Adrenal gland (tissue), 5 donors: ENCODE measurements at regions not wholly inside any gene's neighbourhood (a gene's known extent, or its start where the extent isn't known, plus 50 kb on each side); places are given as distances from the start of the nearest gene placed in this dataset.

Experiments used
- POLR2A ChIP-seq, 2 donors: fragments of 450-650 bp; IDR thresholded peaks; one replicate each; pipeline ENCODE4 v1.6.1; 2017; ENCODE audit warnings: antibody characterized with exemption in 2 of 2, mild to moderate bottlenecking in 2 of 2, moderate library complexity in 1 of 2
- TF ChIP-seq, protein P1 (sequence below), 6 experiments: fragments of 450-650 bp in 4 of 6; fragments of 200-600 bp in 2 of 6; sonication (generic) in 1 of 6; IDR thresholded peaks; 1 replicate in 5 of 6; 2 replicates in 1 of 6; pipeline versions ENCODE4 v1.5.1 to v1.8.0; 2016 to 2021; ENCODE audit warnings: antibody characterized with exemption in 6 of 6, mild to moderate bottlenecking in 2 of 6, moderate library complexity in 1 of 6
- donor health status: DM: no; HTN: no; CAD: no.

DNA sequence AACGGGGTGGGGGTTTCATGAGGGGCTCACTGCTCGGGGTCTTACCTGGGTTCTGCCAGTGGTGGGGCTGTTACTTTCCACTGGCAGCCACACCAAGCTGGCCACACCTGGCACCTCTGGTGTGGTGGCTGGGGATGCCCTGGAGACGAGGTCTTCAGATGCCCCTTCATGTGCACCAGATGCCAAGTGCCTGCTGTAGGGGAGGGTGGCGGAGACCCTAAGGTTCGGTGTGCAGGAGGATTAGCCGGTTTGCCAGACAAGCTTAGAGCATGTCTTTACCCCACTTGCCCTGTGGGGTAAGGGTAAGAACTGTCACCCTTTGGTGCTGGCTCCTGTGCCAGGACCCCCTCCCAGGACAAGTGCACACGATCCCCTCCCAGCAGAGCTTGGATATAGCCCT lies 188.3 kb downstream of the TJP1 start:
- TF ChIP-seq, protein P1, sequence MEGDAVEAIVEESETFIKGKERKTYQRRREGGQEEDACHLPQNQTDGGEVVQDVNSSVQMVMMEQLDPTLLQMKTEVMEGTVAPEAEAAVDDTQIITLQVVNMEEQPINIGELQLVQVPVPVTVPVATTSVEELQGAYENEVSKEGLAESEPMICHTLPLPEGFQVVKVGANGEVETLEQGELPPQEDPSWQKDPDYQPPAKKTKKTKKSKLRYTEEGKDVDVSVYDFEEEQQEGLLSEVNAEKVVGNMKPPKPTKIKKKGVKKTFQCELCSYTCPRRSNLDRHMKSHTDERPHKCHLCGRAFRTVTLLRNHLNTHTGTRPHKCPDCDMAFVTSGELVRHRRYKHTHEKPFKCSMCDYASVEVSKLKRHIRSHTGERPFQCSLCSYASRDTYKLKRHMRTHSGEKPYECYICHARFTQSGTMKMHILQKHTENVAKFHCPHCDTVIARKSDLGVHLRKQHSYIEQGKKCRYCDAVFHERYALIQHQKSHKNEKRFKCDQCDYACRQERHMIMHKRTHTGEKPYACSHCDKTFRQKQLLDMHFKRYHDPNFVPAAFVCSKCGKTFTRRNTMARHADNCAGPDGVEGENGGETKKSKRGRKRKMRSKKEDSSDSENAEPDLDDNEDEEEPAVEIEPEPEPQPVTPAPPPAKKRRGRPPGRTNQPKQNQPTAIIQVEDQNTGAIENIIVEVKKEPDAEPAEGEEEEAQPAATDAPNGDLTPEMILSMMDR (IDR thresholded peaks at IDR 0.05), result no peak
- no peak for TF ChIP-seq POLR2A (IDR thresholded peaks at IDR 0.05)
